ENCODE measurements at regions not wholly inside any gene's neighbourhood (a gene's known extent, or its start where the extent isn't known, plus 50 kb on each side); places are given as distances from the start of the nearest gene placed in this dataset.

DNA sequence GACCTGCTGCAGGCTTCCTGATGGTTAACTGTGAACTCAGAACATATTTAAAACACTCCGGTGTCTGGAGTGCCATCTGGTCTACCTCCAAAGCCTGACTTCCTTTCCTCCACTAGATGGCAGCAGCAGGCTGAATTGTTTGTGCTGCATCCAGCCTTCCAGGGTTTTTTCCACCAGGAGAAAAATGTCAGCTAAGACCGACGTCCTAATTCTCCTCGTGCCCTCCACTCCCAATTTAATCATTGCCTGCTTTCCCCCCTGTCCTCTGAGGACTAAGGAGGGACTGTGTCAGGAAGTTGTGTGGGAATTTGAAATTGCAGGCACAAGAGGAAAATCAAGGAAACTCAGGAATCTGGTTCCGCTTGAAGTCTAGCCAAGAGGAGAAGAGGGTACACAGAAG, 165.2 kb upstream of the UMPS start:
- H3K79me2 ChIP-seq (ENCODE audit: insufficient read depth, low read length): no peaks in the 10 kb centered on the region
- no peaks in the 10 kb centered on the region for H4K20me1 ChIP-seq (ENCODE audit: insufficient read depth, low read length)
- no peaks in the 10 kb centered on the region for H3K27me3 ChIP-seq (ENCODE audit: control insufficient read depth in 2 of 2, insufficient read depth in 2 of 2, low read length in 2 of 2)
- H3K9me3 ChIP-seq (replicated peaks in 1 of 2; ENCODE audit: control insufficient read depth in 1 of 2, insufficient read depth in 1 of 2, low read length in 2 of 2): no peaks in the 10 kb centered on the region
- Mint-ChIP-seq H3K4me1 (no peaks in the 10 kb centered on the region), H3K9me3 (no peaks in the 10 kb centered on the region), H3K27ac (no peak overlapping the region), H3K27me3 (ENCODE audit: low read depth in 3 of 3) (peaks cover 1 to 7% (median 2%) of the 10 kb centered on the region in 3 donors), H3K36me3 (no peaks in the 10 kb centered on the region), H3K4me3 (no peak overlapping the region)
- TF ChIP-seq, protein P1, sequence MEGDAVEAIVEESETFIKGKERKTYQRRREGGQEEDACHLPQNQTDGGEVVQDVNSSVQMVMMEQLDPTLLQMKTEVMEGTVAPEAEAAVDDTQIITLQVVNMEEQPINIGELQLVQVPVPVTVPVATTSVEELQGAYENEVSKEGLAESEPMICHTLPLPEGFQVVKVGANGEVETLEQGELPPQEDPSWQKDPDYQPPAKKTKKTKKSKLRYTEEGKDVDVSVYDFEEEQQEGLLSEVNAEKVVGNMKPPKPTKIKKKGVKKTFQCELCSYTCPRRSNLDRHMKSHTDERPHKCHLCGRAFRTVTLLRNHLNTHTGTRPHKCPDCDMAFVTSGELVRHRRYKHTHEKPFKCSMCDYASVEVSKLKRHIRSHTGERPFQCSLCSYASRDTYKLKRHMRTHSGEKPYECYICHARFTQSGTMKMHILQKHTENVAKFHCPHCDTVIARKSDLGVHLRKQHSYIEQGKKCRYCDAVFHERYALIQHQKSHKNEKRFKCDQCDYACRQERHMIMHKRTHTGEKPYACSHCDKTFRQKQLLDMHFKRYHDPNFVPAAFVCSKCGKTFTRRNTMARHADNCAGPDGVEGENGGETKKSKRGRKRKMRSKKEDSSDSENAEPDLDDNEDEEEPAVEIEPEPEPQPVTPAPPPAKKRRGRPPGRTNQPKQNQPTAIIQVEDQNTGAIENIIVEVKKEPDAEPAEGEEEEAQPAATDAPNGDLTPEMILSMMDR (IDR thresholded peaks at IDR 0.05): peak; percentile 94
- no peaks in the 10 kb centered on the region for H3K36me3 ChIP-seq (replicated peaks in 1 of 2; ENCODE audit: control insufficient read depth in 1 of 2, insufficient read depth in 2 of 2, low read length in 2 of 2)
- WGBS (ENCODE audit: insufficient coverage): 50% methylated on average over 2 of the region's 5 CpGs
- no peak overlapping the region for H3K9ac ChIP-seq (ENCODE audit: insufficient read depth, low read length, poor library complexity, severe bottlenecking)
- no peak overlapping the region for H2AFZ ChIP-seq (ENCODE audit: insufficient read depth, low read depth, low read length, poor library complexity, severe bottlenecking)
- no peaks in the 10 kb centered on the region for H3K4me1 ChIP-seq (ENCODE audit: control insufficient read depth in 1 of 2, insufficient read depth in 2 of 2, low read length in 2 of 2)
- peak; percentile 21 to 49 (median 48) for DNase-seq
- intact Hi-C loops (cut with micrococcal nuclease): loop anchor here (1.0 to 5.0 kb wide), 2 partner anchors 122 to 123 kb away; no protein-coding TSS in a partner anchor
- no peak overlapping the region for H3K4me2 ChIP-seq (replicated peaks; ENCODE audit: extremely low read depth, low read length, poor library complexity, severe bottlenecking)
- no peak overlapping the region for H3K4me3 ChIP-seq (replicated peaks in 1 of 3; ENCODE audit: low read depth in 2 of 3, low read length in 3 of 3)
- no peak overlapping the region for H3K27ac ChIP-seq (ENCODE audit: low read depth in 1 of 2, low read length in 2 of 2)

DNA sequence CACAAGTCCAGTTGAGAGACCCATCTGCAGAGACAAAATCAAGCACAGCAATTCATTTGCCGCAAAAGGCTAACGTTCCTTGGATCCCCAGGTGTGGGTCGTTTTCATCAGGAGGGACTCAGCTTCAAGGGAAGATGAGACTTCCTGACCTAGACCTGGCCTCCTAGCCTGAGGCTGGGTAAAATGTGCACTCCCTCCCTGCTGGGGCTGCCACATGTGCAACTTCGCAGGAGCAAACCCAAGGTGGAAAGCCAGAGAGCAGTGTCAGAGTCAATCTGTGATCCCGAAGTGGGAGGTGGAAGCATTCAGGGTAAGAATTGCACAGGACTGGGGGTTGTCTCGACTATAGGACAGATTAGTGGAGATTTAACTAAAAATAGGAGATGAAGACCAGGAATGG, 164.7 kb upstream of the UMPS start:
- Histone ChIP-seq H3K4me3 (replicated peaks in 1 of 3; ENCODE audit: low read depth in 2 of 3, low read length in 3 of 3) (no peak overlapping the region), H3K9me3 (replicated peaks in 1 of 2; ENCODE audit: control insufficient read depth in 1 of 2, insufficient read depth in 1 of 2, low read length in 2 of 2) (no peaks in the 10 kb centered on the region), H2AFZ (ENCODE audit: insufficient read depth, low read depth, low read length, poor library complexity, severe bottlenecking) (no peak overlapping the region), H3K79me2 (ENCODE audit: insufficient read depth, low read length) (no peaks in the 10 kb centered on the region), H4K20me1 (ENCODE audit: insufficient read depth, low read length) (no peaks in the 10 kb centered on the region), H3K27me3 (ENCODE audit: control insufficient read depth in 2 of 2, insufficient read depth in 2 of 2, low read length in 2 of 2) (no peaks in the 10 kb centered on the region), H3K4me2 (replicated peaks; ENCODE audit: extremely low read depth, low read length, poor library complexity, severe bottlenecking) (no peak overlapping the region), H3K9ac (ENCODE audit: insufficient read depth, low read length, poor library complexity, severe bottlenecking) (no peak overlapping the region), H3K27ac (ENCODE audit: low read depth in 1 of 2, low read length in 2 of 2) (no peak overlapping the region), H3K4me1 (ENCODE audit: control insufficient read depth in 1 of 2, insufficient read depth in 2 of 2, low read length in 2 of 2) (no peaks in the 10 kb centered on the region), H3K36me3 (replicated peaks in 1 of 2; ENCODE audit: control insufficient read depth in 1 of 2, insufficient read depth in 2 of 2, low read length in 2 of 2) (no peaks in the 10 kb centered on the region)
- Mint-ChIP-seq H3K9me3 (no peaks in the 10 kb centered on the region), H3K36me3 (no peaks in the 10 kb centered on the region), H3K27ac (no peak overlapping the region), H3K27me3 (ENCODE audit: low read depth in 3 of 3) (peaks cover 0 to 7% (median 1%) of the 10 kb centered on the region in 3 donors), H3K4me1 (no peaks in the 10 kb centered on the region), H3K4me3 (no peak overlapping the region)
- TF ChIP-seq, protein P1 (IDR thresholded peaks at IDR 0.05): no peak
- WGBS (ENCODE audit: insufficient coverage): 81% methylated on average over 6 of the region's 6 CpGs
- intact Hi-C loops (cut with micrococcal nuclease): loop anchor here (1.0 to 5.0 kb wide), 2 partner anchors 122 to 123 kb away; no protein-coding TSS in a partner anchor
- no peak for DNase-seq

All from CD14-positive monocyte (primary cell).